ENCODE measurements at regions not wholly inside any gene's neighbourhood (a gene's known extent, or its start where the extent isn't known, plus 50 kb on each side); places are given as distances from the start of the nearest gene placed in this dataset.

- no peak for TF ChIP-seq EZH2 (IDR thresholded peaks at IDR 0.05; ENCODE audit: low read depth)
- TF ChIP-seq CTCF (conservative IDR thresholded peaks at IDR 0.05): no peak
- Histone ChIP-seq H3K4me1 (replicated peaks; ENCODE audit: insufficient read depth) (no peaks in the 10 kb centered on the region), H3K4me2 (no peak overlapping the region), H4K20me1 (ENCODE audit: insufficient read depth) (no peaks in the 10 kb centered on the region), H3K9me2 (ENCODE audit: insufficient read depth) (no peaks in the 10 kb centered on the region), H3K36me3 (ENCODE audit: low read depth) (no peaks in the 10 kb centered on the region), H3K27me3 (ENCODE audit: insufficient read depth, low read depth) (no peaks in the 10 kb centered on the region), H3K79me2 (ENCODE audit: low read depth) (no peaks in the 10 kb centered on the region), H3K4me3 (no peak overlapping the region), H3F3A (ENCODE audit: insufficient read depth, low read depth) (no peaks in the 10 kb centered on the region), H3K27ac (no peak overlapping the region), H3K9me3 (ENCODE audit: insufficient read depth, low read depth) (no peaks in the 10 kb centered on the region), H2AFZ (no peak overlapping the region)
- BruUV-seq (replicated peaks): no TSS peak
- ChIA-PET CTCF (no interaction called here), POLR2A (ENCODE audit: unreplicated experiment) (no interaction called here)
- intact Hi-C loops (cut with micrococcal nuclease; ENCODE audit: unreplicated experiment): no loop called here
- DNase-seq: no peak
These were observed 174.3 kb downstream of the TFAP2B start for GRCh38 chr6:50992704-50993625.

- H2AFZ ChIP-seq: no peak overlapping the region
- ChIA-PET POLR2A (ENCODE audit: unreplicated experiment) (no interaction called here), CTCF (no interaction called here)
- H3F3A ChIP-seq (ENCODE audit: insufficient read depth, low read depth): no peaks in the 10 kb centered on the region
- no peaks in the 10 kb centered on the region for H3K36me3 ChIP-seq (ENCODE audit: low read depth)
- no peaks in the 10 kb centered on the region for H3K9me2 ChIP-seq (ENCODE audit: insufficient read depth)
- no peaks in the 10 kb centered on the region for H4K20me1 ChIP-seq (ENCODE audit: insufficient read depth)
- no peak overlapping the region for H3K4me3 ChIP-seq
- H3K9me3 ChIP-seq (ENCODE audit: insufficient read depth, low read depth): no peaks in the 10 kb centered on the region
- H3K4me1 ChIP-seq (replicated peaks; ENCODE audit: insufficient read depth): no peaks in the 10 kb centered on the region
- intact Hi-C loops (cut with micrococcal nuclease; ENCODE audit: unreplicated experiment): no loop called here
- H3K79me2 ChIP-seq (ENCODE audit: low read depth): no peaks in the 10 kb centered on the region
- BruUV-seq (replicated peaks): no TSS peak
- no peak for DNase-seq
- TF ChIP-seq CTCF (conservative IDR thresholded peaks at IDR 0.05): no peak
- no peak for TF ChIP-seq EZH2 (IDR thresholded peaks at IDR 0.05; ENCODE audit: low read depth)
- H3K4me2 ChIP-seq: no peak overlapping the region
- no peaks in the 10 kb centered on the region for H3K27me3 ChIP-seq (ENCODE audit: insufficient read depth, low read depth)
- H3K27ac ChIP-seq: no peak overlapping the region
These were observed 175.5 kb downstream of the TFAP2B start for GRCh38 chr6:50993941-50994720.

- BruUV-seq (replicated peaks): no TSS peak
- intact Hi-C loops (cut with micrococcal nuclease; ENCODE audit: unreplicated experiment): no loop called here
- H3K9me3 ChIP-seq (ENCODE audit: insufficient read depth, low read depth): no peaks in the 10 kb centered on the region
- H4K20me1 ChIP-seq (ENCODE audit: insufficient read depth): no peaks in the 10 kb centered on the region
- POLR2A ChIA-PET (ENCODE audit: unreplicated experiment): interaction anchor here (0.6 kb wide), 1 partner anchor 55 kb away, joined by 4 read pairs; no protein-coding TSS in a partner anchor
- H2AFZ ChIP-seq: no peak overlapping the region
- no peak overlapping the region for H3K27ac ChIP-seq
- H3K36me3 ChIP-seq (ENCODE audit: low read depth): no peaks in the 10 kb centered on the region
- no peak overlapping the region for H3K4me3 ChIP-seq
- H3K4me1 ChIP-seq (replicated peaks; ENCODE audit: insufficient read depth): no peaks in the 10 kb centered on the region
- TF ChIP-seq EZH2 (IDR thresholded peaks at IDR 0.05; ENCODE audit: low read depth) (no peak), CTCF (conservative IDR thresholded peaks at IDR 0.05) (no peak)
- H3K4me2 ChIP-seq: no peak overlapping the region
- no peaks in the 10 kb centered on the region for H3K9me2 ChIP-seq (ENCODE audit: insufficient read depth)
- H3F3A ChIP-seq (ENCODE audit: insufficient read depth, low read depth): no peaks in the 10 kb centered on the region
- no peaks in the 10 kb centered on the region for H3K27me3 ChIP-seq (ENCODE audit: insufficient read depth, low read depth)
- no peaks in the 10 kb centered on the region for H3K79me2 ChIP-seq (ENCODE audit: low read depth)
- CTCF ChIA-PET: no interaction called here
- DNase-seq: no peak
These were observed 176.4 kb downstream of the TFAP2B start for GRCh38 chr6:50995036-50995435.
